DLD1 (cell line): ENCODE measurements at regions not wholly inside any gene's neighbourhood (a gene's known extent, or its start where the extent isn't known, plus 50 kb on each side); places are given as distances from the start of the nearest gene placed in this dataset.

Experiments used
- in situ Hi-C: cut with HindIII; loops from 2 replicates; pipeline ENCODE4 v1.10.0; 2017; ENCODE audit warnings: low sequenced_read_pairs

DNA sequence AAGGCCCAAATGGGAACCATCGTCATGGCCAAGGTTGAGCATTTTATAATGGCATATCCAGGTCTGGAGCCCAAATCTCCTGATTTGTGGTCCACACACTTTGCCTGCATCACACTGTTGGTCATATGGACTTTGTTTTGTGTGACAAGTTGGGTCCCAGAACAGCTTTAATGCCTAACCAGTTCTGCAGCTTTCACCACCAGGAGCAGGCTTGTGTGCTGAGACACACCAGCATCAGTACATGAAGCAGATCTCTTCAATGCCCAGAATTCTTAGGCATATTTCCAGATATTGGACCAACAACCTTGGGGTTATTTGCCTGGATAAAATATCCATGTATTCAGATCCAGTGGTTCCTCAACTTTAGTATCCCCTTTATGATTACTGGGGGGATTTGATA lies 371.3 kb downstream of the FBXW7 start:
- in situ Hi-C loops = no loop called here

DNA sequence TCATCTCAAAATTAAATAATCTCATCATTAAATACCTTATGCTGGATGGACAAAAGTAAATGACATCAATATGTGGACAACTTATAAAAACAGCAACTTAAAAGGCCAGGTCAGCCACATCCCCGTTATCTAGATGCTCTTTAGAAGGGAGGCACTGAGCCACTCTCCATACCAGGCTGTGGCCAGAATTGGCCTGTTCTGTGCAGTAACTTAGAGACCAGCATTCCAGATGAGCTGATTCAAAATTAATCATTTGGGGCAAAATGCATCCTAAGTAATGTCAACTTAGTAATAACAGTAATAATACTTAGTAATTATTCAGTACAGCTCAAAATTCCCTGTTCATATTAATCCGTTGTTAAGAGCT lies 373.6 kb downstream of the FBXW7 start:
- in situ Hi-C loops = no loop called here

DNA sequence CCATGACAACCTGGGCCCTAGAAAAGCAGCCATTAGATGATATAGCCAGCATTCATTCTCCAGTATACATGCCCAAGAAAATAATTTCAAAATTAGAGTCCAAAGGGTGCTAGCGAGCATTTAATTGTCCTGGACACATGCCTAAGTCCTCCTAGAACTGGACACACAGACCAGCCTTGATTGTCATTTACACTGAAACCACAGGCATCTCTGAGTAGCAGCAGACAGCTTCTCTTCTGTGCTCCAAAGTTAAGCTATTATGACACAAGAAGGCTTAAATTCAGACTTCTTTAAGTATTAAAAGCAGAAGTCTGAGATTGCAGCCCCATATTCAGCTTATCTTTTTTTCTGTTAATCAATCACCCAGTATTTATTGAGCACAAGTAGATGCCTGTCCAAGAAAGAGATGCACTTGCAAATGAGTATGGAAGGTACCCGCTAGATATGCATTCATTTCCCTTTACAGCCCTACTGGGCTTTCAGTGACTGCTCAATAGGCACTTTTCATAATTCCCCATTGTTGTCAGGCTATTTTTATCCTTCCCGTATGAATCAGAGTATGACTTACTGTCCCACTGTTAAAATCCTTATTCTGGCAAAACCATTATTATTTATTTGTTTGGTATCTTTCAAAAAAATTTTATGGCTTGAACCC lies 374.1 kb downstream of the FBXW7 start:
- in situ Hi-C loops = no loop called here

DNA sequence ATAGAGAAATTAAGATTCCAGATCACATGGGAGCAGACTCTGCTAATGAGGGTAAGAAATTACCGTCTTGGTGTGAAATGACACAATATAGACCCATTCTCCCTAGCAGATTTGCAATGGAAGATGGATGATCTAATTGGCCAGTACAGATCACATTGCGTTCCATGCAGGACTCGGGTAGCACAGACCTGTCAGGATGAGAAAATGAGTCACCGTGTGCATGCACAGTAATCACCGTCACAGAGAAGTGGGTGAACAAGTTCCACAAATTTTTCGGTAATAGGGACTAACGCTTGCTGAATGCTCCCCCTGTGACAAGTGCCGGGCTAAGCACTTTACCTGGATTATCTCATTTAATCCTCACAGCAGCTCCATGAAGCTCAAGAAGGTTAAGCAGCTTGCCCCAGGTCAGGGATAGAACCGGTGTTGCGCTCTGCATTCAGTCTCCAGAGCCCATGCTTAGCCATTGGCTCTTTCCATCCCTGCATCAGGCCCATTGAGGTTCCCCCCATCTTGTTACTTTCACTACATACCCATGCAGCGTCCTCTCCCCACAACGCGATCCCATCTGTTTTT lies 375.6 kb downstream of the FBXW7 start:
- in situ Hi-C loops = no loop called here

DNA sequence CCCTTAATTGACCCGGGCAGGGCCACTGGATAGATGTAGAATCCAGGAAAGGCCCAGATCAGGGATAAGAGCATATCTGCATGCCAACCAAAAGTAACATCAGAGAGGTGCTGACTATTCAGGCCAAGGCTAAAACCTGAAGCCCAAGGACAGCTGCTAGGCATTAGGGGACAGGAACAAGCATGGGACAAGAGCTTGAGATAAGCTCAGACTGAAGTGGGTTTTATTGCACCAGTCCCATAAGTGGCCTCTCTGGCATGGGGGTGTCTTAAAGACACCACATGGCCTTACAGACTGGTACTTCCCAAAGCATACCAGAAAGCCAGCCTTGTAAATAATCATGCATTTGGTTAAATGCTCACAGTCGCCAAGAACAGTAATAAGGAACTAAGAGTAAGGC lies 376.1 kb downstream of the FBXW7 start:
- in situ Hi-C loops = no loop called here

DNA sequence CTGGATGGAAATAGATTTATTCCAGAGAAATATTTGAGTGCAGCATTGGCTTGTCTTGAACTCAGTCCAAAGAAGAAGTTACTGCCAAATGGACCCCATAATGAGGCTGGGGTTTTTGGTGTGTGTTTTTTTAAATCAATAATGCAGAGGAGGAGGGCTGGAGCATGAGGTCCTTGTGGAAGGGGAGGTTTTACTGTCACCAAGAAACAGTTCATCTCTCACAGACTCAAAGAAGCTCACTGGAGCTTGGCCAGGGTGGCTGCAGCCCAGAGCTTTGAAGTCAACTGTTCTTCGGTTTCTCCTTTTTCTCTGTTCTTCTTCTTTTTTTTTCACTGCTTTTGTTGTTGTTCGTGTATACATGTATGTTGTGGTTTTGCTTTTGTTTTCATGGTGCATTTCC lies 377.7 kb downstream of the FBXW7 start:
- in situ Hi-C loops = no loop called here

DNA sequence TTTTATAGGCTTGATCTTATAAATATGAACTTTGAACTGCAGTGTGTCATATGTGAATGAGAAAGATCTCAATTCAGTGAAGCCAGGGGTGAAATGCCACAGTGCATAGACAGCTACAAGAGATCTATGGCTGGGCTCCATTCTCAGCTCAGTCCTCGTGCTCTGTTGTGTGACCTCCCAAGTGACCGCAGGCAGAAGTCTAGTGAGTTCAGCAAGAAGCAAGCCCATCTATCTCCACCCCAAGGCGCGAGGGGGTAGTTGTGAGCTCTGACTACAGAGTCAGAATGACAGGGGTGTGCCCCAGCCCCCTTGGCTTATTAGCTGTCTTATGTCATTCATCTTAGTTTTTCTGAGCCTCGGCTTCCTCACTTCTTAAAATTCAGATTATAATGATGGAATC lies 378.3 kb downstream of the FBXW7 start:
- in situ Hi-C loops = no loop called here

DNA sequence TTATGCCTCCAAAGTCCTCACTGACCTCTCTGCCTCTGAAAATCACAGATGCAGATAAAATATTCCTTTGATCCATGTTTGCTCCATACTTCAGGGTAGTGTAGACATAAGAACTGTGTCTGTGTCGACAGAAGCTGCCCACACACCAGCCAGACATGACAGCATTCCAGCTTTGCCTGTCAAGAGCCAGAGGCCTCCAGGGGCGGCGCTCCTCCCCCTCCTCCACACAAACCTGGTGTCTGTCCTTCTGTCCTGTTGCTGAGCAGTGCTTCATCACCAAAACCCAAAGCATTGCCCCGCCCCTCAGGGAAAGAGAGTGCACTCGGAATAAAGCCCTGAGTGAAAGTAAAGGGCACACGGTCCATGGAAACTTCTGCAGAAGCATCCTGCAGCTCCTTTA lies 379.4 kb downstream of the FBXW7 start:
- in situ Hi-C loops = no loop called here

DNA sequence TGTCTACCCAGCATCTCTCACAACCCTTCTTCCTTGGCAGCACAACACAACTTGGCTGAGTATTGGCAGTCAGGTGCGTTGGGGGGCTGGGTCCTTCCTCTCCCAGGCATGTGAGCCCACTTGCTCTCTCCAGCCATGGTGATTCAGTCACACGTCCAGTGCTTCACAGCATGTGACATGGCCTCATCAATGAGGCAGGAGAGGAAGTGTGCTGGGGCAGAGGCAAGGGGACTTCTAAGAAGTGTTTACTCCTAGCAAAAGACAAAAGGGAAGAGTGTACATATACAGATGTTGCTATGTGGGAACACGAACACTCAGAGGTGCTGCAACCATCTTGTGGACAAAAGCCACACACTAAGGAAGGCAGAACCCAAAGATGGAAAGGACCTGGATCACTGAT lies 380.8 kb downstream of the FBXW7 start:
- in situ Hi-C loops = no loop called here

DNA sequence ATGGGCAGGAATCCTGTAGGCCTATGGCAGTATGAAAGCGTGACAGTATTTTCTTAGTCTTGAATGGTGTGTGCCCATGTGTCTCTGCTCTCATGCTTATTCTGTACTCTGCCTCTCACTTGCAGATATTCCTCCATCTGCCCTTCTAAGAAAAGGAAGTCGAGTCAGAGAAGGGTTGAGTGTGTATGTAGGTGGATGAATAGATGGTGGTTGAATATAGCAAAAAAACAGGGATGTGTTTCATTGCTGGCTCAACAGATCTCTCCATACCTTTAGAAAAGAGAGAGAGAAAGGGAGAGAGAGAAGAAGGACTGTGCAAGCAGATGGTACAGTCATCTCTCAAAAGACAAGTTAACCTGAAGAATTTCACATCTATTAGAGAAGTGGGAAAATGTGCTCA lies 381.5 kb downstream of the FBXW7 start:
- in situ Hi-C loops = no loop called here

DNA sequence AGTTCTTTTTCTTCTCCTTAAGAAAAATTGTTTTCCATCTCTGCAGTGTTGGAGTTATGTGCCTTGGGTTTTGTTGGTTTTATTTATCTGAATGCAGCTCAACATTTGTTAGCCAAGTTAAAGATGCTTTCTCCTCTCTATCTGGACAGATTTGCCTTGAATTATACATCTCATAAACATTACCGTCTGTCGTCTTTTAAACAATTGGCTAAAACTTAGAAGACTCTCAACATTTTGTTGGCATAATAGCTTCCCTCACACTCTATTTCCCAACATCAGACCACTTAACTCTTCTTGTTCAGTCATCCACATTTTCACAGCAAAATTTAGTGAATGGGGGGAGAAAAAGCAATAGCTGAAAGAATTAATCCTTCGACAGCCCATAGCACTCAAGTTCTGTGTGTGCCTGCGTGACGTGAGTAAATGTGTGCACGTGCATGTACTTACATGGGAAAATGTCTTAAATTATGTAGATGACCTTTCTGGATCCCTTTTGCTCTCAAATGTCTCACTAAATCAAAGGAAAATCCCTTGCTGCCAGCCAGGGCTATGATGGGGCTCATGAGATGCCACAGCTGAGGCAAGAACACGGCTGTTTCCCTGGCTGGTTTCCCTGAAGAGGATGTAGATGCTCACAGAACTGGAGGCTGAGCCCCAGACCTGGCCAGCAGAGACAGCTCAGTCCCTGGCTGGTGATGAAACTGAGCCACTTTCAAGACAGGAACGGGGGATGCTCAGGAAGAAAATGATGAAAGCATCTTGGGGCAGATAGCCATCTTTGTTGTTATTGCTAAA lies 382.2 kb downstream of the FBXW7 start:
- in situ Hi-C loops = no loop called here

DNA sequence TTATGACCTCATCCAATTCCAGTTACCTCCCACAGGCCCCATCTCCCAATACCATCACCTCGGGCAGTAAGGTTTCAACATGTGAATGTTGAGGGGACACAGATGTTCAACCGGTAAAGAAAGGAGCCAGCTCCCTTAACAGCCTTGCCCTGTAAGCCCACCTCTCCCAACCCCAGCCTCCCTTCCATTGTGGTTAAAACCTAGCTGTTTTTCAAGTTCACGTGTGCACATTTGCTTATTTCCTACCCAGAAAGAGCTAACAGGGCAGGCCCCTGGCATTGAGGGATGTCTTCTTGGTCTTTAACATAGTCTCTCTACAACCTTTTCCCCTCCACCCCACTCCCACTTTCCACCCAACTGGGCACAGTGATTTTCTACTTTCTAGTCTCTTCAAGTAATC lies 385.7 kb downstream of the FBXW7 start:
- in situ Hi-C loops = no loop called here

DNA sequence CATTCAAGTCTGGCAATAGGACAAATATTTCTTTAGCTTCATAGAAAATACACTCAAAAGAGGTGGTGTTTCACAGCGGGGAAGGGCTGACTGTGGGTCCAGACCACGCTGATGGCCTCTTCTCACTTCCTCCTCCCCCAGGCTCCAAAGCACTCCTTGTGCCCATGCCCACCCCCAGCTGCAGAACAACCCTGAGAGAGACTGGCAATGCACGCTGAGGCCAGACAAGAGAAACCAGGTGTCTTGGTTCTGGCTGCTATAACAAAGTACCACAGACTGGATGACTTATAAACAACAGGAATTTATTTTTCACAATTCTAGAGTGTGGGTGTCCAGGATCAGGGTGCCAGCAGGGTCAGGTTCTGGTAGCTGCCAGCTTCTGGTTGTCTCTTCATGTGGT lies 386.1 kb downstream of the FBXW7 start:
- in situ Hi-C loops = no loop called here

DNA sequence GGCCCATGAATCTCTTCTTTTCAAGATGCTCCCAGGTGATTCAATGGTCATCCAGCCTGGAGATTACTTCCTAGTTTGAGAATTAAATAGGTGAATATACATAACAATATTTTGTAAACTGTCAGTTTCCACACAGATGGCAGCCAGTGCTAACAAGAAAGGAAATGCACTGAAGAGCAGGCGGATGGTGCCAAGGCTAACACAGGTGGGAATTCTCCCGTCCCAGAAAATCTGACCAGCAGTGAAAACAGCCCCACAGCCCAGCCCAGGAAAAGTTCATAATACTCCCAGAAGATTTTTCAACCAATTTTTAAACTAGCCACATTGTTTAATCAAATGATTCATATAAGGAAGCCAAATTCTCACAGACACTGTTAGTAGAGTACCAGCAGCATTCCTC lies 387.2 kb upstream of the GATB start:
- in situ Hi-C loops = no loop called here

DNA sequence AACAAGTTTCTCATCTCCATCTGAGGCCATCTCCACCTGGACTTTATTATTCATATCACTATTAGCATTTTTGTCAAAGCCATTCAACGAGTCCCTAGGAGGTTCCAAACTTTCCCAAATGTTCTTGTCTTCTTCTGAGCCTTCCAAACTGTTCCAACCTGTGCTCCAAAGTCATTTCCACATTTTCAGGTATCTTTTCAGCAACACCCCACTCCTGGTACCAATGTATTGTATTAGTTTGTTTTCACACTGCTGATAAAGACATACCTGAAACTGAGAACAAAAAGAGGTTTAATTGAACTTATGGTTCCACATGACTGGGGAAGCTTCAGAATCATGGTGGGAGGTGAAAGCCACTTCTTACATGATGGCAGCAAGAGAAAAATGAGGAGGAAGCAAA lies 385.4 kb upstream of the GATB start:
- in situ Hi-C loops = no loop called here

DNA sequence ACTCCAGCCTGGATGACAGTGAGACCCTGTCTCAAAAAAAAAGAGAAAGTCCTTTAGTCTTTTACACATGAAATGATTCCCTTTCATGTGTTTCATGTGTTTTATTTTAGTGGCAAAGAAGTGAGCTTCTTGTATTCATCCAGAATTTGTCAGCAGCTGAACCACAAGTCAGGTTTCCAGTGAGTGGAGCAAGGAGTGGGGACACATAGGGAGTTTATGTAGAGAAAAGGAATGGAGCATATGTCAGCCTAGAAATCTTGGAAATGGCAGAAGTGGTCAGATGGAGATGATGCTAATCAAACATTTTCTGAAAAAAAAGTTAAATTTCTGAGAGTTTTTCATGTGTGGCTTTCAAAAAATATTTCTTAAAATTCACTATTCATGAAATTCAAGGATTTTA lies 383.0 kb upstream of the GATB start:
- in situ Hi-C loops = no loop called here

DNA sequence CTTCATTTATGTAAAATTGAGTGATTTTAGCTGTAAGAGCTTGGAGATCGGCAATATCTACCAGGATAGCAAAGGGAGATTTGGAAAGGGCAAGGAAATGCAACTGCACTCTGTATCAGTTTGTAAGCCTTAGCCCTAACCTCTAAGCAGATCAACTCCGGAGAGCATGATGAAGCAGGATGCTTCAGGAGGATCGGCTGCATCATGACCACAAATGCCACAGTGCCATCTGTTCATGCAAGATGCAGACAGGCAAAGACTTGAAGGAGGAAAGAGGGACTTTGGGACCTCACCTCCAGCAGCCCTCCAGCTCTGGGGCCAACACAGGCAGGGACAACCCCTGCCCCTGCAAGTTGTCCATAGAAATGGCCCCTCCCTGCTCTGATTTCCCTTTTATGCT lies 377.6 kb upstream of the GATB start:
- in situ Hi-C loops = no loop called here

DNA sequence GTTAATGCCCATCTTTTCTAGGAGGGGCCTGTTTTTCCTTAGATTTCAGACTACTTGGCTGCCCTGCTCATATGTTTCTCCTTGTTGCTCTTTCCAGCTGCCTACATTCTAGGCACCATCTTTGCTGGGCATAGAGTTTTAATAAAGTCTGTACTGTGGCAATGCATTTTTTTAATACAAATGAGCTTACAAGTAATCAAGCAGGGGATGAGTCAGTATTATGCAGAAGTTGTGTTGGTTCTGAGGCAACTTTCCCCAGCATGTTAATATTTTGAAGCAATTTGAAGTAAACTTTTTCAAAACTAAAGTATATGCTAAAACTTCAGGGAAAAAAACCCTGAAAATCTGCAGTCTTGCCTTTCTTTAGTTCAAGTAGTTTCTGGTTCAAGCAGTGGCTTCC lies 372.0 kb upstream of the GATB start:
- in situ Hi-C loops = no loop called here

DNA sequence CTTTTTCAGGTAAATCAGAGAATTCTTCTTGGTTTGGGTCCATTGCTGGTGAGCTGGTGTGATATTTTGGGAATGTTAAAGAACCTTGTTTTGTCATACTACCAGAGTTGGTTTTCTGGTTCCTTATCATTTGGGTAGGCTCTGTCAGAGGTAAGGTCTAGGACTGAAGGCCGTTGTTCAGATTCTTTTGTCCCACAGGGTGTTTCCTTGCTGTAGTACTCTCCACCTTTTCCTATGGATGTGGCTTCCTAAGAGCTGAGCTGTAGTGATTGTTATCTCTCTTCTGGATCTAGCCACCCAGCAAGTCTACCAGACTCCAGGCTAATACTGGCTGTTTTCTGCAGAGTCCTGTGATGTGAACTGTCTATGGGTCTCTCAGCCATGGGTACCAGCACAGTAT lies 367.5 kb upstream of the GATB start:
- in situ Hi-C loops = no loop called here

DNA sequence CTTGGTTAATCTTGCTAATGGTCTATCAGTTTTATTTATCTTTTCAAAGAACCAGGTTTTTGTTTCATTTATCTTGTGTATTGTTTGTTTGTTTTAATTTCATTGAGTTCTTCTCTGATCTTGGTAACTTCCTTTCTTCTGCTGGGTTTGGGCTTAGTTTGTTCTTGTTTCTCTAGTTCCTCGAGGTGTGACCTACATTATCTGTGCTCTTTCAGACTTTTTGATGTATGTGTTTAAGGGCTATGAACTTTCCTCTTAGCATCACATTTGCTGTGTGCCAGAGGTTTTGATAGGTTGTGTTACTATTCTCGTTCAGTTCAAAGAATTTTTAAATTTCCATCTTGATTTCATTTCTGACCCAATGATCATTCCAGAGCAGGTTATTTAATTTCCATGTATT lies 365.4 kb upstream of the GATB start:
- in situ Hi-C loops = no loop called here

DNA sequence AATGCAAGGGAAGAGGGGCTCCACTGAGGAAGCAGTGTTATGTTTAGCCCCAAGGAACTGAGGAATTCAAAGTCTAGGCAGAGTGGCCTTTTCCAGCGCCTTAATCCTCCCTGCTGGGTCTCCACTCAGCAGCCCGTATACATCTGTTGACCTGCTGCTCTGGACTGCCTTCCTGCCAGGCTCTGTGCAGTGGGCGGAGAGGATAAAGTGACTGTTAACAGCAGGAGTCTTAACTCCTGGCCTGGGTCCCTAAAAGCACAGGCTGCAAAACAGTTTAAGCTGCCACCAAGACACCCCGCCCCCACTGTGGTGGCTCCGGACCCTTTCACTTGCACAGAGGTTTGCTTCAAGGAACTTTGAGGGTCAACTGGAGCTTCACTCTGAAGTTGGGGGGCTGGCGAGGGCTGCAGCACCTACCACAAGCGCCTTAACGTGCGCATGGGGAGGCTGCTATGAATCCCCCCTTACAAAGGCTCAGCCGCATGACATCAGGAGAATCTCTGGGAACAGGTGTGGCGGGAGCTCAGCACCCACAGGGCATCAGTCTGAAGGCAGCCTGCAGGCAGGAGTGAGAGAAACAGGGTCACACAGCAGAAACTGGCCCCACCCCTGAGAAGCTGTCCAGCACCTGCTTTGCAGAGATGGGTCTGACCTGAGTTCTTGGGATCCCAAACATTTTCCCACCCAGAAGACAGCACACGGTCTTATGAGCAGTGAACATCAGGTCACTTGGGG lies 358.2 kb upstream of the GATB start:
- in situ Hi-C loops = no loop called here
